ENCODE measurements at regions not wholly inside any gene's neighbourhood (a gene's known extent, or its start where the extent isn't known, plus 50 kb on each side); places are given as distances from the start of the nearest gene placed in this dataset.
"Not testable (repeated sequence)": the region's sequence is repeated elsewhere in the genome, so short reads cannot be mapped to it uniquely, and the experiment has no call there.

DNA sequence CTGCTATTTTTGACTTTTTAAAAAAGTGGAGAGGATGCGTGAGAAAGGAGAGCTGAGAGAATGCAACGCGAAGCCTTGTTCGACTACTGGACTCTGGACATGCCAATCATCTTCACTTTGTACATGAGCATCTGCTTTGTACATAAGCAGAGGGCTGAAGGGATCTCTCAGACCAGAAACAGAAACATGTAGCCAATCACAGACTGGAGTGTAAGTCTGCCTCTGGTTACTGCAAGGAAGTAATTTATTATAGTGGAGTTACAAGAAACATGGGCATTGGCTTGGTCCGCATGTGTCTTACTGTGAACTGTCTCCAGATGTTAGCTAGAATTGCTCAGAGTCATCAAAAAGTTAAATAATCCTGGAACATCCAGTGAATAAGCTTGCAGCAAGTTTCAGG, 190.0 kb upstream of the GRAMD2B start:
- no peak for DNase-seq

DNA sequence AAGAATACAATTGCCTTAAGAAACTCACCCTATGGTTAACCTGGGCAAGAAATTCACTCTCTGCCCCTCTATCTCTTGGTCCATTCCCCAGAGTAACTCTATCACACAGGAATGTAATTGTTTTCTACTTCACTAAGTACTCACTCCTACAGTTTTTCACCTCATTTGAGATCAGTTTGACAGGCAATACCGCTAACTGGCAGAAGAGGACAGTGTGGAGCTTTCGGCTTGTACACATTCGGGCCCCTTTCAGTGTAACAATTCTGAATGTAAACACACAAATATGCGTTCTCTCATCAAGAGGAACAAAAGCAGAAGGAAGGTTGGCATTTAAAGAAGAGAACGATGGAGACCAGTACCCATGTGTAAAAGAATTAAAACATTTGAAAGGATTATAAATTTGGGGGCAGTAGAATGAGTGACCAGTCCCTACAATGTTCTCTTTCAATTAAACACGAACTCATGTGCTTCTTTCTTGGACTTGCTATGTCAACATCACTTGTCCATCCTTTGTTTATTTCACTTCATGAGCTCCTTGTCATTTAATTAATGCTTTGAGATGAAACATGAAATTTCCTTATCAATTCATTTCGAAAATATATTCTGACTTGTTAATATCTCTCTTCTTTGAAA, 188.5 kb upstream of the GRAMD2B start:
- no peak for DNase-seq

DNA sequence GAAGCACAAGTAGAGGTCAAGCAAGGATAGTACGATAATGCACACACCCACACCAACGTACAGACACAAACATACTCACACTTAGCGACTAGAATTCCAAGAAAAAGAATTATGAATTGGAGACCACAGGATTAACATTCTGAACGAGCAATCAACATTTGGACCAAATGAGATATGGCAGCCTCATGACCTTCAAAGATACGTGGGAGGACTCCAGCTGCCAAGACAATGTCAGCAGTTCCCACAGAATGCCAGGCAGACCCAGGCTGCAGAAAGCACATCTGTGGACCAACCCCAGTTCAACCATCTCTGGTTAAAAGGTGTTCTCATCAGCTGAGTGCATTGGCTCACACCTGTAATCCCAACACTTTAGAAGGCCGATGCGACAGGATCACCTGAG, 187.6 kb upstream of the GRAMD2B start:
- no peak for DNase-seq

DNA sequence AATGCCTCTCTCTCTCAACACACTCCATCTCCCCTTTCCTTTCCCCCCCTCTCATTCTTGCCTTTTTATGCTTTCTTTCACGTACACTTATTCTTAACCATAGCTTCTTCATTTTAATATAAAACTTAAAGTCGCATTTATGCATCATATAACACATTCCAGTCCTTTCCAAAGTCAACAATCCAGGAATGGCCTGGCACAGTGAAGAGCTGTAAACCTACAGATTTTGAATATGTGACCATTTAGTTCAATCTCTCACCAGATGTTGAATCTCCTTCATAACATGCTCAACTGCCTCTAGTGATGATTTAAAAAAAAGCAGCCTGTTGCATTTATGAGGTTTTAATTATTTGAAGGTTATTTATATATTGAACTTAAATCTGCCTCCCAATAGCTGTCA, 186.2 kb upstream of the GRAMD2B start:
- DNase-seq = no peak

DNA sequence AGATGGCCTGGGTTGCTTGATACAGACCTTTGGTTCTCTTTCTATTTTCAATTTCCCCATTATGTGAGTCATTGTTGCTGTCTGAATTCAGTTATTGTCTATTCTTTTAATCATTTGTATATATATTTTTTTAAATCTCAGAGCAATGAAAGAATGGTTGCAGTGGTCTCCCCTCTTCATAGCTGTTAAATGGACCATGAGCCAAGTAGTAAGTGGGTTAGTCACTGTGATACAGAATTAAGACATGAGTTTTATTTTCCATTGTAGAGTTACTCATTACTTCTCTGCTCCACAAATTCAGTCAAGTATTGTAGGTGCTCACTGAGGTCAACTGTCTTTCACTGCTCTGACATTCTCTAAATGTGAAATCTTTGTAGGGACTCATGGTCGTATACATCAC, 174.6 kb upstream of the GRAMD2B start:
- no peak for DNase-seq

DNA sequence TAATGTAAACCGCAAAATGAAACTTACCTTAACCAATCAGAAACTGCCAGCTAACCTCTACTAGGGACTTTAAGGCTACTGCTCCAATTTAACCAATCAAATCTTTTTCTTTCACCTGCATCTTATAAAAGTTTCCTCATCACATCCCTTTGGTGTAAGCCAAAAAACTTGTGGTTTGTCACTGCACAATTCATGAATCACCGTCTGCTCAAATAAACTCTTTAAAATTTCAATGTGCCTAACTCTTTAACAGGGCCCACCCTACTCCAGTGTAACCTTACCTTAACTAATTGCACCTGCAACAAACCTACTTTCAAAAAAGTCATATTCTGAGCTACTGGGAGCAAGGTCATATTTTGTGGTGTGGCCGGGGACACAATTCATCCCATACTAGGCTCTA, 172.2 kb upstream of the GRAMD2B start:
- no peak for DNase-seq

DNA sequence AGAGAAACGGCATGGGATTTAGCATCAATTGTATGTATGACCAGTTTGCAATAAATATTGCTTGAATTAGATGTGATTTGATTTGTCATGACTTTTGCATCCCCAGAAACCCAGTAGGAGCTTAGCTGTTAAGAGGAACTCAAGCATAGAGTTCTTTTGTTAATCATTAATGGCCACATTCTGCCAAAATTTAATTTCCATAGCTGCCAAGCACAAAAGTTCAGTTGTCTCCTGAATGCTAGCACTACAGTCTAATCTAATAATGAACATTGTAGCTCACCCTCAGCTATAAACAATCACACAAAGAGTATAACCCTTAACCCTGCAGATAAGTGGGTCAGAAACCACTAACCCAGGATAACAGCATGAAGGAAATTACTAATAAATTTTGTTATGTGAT, 169.8 kb upstream of the GRAMD2B start:
- DNase-seq = no peak

DNA sequence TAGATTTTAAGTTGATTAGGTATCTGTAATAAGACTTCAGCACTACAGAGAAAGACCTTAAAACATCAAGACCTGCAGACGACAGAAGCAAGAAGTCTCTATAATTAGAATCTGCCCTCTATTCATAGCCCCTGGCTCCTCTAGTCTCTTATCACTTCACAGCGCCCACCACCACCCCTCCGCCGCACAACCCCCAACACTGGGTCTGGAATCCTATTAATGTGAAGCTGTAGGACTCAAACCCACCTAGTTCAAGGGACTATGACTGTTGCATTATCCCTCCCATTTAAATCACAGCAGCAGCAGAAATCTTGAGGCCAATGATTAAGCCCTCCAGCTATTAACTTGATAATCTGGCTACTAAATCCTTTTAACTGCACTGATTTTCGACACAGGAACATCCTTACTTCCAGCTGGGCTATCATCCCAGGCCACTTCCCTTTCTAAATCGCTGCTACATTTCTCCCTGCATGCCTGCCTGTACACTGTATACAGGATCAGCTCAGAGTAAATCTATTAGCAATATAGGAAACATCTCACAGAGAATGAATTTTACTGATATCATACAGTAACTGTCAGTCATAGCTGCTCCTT, 159.5 kb upstream of the GRAMD2B start:
- no peak for DNase-seq

DNA sequence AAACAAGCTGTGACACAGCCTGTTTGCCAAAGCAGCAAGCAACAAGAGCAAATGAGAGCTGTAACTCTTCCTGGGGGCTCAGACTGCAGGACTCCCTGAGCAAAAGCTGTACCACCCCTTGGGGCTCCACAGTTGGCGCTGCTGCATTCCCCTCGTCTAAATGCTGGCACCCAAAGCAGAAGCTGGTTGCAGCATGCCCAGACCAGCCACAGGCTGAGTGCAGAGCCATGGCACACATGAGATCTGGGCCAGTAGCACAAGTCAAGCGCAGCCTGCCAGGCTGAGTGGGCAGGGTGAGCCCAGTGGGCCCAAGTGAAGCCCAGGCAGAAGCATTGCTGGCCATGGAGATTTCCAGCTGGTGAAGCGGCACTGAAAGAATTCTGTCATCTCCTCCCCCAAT, 157.3 kb upstream of the GRAMD2B start:
- DNase-seq = no peak

DNA sequence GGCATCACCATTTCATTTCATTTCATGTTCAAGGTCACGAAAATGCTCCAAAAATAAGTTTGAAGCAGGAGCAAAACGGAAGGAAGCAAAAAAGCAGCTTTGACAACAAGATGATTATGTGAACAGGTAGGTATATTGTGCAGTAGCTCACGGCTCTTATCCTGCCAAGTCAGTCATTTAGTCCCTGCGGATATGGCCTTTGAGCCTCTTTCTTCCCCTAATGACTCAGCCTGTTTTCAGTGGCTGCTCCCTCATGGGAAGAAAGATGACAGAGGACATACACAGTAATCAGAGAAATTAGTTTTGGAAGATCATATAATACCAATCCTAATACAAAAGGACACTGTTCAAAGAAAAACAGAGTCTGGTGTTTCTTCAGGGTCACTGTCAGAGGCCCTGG, 155.8 kb upstream of the GRAMD2B start:
- no peak for DNase-seq

DNA sequence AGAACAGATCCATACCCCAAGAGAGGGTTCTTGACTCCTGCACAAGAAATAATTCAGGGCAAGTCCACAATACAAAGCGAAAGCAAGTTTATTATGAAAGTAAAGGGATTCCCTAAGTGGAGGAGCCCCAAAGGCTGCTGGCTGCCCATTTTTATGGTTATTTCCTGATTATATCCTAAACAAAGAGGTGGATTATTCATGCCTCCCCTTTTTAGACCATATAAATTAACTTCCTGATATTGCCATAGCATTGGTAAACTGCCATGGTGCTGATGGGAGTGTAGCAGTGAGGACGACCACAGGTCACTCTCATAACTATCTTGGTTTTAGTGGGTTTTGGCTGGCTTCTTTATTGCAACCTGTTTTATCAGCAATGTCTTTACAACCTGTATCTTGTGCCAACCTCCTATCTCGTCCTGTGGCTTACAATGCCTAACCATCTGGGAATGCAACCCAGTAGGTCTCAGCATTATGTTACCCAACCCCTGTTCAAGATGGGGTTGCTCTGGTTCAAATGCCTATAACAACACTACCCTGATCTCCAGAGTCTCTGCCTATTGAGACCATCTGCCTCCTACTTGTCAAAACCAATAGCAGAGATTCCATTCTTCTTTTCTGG, 154.4 kb upstream of the GRAMD2B start:
- no peak for DNase-seq

DNA sequence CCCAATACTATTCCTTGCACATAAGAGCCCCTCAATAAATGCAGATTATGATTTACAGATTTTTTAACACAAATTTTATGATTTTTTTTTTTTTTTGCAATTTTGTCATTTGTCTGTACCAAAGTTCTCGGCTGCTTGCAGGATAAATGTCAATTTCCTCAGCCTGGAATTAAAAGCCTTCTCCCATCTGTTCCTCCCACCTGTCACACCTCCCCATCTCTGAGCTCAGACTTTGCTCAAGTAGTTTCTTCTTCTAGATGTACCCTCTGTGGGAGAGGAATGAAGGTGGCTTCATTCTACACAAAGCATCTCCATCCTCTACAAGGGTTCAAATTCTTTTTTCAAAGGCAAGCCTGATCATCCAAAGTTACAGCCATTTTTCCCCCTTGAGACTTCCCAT, 153.7 kb upstream of the GRAMD2B start:
- DNase-seq = no peak

DNA sequence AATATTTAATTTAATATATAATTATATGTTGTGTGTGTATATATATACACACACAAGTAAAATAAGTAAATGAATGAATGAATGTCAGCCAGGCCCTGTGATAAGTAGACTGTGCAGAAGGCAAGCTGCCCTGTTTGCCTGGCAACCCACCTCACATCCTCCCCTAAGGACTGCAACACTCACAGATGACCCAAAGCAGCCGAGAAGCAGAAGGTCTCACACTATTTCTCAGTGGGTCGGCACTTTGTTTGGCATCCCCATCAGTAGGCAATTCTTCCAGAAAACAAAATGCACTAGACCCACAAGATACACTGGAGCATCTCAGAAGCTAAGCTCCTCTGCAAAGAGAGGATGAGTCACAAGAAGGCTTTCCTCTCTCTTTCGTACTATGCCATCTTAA, 152.1 kb upstream of the GRAMD2B start:
- no peak for DNase-seq

DNA sequence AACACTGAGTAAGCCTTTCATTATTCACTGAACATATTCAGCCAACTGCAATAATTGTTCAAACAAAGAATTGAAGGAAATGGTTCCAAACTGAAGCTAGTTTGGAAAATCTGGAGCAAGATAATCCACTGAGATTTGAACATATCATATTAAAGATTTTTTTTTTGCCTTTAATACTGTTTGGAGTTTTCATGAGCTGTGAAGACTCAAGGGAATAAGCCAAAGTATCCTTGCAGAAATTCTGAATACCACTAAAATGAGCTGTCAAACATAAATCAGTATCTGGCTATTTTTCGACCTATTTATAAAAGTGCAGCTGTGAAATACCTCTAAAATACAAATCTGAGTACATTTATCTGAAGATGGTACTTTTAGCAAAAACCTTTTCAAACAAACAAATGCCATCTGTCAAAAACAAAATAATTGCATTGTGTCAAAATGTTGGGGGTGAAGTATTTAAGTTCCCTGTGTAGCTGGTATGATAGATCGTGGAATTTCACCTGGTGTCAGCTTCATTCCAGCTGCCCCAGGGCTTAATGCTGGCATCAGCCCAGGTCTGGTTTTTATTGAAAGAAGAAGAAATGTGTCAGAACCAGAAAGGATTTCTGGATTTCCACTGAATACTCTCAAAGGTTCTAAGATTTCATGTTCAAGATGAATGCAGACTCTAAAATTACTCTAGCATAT, 149.0 kb upstream of the GRAMD2B start:
- no peak for DNase-seq

DNA sequence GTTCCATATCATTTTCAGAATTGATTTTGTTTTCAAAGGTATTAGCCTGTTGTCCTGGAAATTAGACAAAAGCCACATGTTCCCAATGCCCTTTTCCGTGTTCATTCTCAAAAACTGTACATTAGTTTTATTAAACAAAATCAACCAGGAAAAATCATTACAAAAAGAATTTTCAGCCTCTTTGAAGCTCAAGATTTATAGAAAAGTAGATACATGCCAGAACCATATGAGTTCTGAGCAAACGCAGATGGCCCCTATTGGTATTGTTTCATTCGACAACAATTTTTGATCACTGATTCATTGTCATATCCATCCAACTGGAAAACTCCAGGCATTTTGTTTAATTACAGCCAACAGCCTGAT, 148.5 kb upstream of the GRAMD2B start:
- no peak for DNase-seq

DNA sequence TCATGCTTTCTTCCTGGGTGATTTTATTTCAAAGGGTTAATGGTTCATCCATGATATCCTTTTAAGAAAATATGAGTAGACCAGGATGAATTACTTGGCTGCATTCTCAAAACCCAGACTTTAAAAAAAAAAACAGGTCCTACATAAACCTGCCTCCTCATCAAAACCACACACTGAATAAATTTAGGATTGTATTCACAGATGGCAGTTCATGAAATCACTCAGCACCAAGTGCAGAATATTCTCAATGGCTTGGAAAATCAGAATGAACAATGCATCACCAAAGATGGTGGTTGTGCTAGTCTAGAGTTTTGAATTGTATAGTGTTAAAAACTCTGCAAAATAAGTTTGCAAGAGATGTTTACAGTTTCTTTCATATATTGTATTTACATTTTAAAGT, 145.4 kb upstream of the GRAMD2B start:
- no peak for DNase-seq

DNA sequence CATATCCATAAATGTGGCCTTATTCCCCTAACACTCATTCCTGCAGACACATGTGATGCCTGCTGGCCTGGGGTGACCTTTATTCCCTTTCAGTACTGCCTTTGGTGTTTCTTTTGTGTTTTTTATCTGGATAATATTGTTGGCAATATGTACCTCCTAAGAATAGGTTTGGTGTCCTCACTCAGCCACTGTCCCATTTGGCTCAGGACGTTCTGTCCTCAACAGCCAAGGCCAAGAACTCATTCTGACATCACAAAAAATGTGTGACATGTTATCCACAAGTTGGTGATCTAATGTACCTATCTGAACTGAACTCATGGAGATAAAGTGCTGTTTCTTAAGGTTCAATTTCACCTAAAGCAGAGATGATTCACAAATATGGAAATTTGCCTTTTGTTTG, 142.9 kb upstream of the GRAMD2B start:
- DNase-seq = no peak

DNA sequence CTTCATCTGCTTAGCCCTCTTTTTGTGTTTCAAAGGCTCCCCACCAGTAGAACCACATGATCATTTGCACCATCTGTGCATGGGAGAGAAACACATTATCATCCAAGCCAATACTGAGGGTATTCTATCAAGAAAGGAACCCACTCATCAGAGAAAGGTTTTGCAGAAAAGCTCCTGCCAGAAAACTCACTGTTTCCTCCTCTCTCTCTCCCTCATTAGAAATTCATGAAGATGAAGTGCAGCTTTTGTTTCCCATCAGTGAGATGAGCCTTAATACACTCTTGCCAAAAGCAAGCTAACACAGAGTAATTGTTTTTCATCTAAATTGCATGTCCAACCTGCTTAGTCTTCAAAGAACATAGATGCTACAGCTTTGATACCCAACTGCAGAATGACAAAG, 142.4 kb upstream of the GRAMD2B start:
- no peak for DNase-seq

DNA sequence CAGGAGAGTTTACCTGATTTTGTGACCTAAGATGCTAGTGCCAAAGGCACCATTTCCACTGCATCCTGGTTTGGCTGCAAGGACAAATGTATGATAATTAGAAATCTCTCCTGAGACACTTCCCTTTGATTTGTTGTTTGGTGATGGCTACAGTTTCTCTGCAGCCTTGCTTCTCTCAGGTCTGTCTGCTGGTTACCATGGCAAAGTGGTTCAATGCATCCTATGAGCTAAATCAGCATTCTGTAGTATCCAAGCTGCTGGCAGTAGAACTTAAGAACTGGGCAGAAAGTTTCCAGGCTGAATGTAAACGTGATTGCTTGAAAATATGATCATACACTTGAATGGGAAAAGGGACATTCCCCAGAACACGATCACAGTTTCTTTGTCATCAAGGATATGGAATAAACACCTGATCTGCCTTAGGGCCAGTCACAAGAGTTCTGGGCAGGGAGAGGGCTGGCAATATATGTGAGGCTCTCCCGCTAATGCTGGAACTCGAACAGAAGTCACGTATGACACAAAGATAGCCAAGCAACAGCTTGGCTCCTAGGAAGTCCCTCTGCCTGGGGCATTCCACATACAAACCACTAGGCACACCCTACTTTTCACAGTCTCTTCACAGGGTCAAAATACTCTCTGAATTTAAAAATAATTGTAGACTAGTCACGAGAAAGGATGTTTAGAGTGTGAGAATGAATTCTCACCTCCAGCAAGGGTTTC, 138.1 kb upstream of the GRAMD2B start:
- DNase-seq = no peak

DNA sequence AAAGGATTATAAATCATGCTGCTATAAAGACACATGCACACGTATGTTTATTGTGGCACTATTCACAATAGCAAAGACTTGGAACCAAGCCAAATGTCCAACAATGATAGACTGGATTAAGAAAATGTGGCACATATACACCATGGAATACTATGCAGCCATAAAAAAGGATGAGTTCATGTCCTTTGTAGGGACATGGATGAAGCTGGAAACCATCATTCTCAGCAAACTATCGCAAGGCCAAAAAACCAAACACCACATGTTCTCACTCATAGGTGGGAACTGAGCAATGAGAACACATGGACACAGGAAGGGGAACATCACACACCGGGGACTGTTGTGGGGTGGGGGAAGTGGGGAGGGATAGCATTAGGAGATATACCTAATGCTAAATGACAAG, 127.1 kb upstream of the GRAMD2B start:
- not testable (repeated sequence) for DNase-seq

DNA sequence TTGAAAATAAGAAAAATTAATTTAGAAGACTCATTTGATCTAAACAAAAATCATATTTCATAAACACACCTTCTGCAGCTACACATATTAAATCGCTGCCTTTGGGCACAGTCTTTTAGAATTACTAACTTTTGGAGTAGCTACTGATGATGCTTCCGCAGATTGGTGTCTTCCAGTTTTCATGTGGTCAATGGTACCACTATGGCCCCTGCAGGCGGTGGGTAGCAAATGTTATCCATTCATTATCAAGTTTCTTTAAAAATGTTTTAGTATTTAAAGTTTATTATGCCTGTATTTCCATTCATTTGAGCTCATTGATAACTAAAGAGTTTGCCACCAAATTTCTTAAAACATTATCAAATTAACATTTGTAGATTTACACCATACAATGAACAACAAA, 122.9 kb upstream of the GRAMD2B start:
- no peak for DNase-seq

DNA sequence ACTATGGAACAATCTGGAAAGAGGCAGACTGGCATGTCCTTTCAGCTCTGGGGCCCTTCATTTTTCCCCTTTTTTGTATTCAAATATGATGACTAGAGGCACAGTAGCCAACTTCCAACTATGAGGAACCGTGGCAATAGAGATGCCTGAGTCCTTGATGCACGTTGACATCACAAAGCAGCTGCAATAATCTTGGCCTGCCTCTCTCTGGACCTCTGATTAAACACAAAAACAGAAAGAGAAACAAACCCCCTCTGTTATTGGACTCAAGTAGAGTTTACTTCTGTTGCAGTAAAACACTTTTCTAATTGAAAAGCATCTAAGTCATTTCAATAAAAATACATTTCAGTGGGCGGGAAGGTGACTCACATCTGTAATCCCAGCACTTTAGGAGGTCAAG, 122.2 kb upstream of the GRAMD2B start:
- DNase-seq = no peak

DNA sequence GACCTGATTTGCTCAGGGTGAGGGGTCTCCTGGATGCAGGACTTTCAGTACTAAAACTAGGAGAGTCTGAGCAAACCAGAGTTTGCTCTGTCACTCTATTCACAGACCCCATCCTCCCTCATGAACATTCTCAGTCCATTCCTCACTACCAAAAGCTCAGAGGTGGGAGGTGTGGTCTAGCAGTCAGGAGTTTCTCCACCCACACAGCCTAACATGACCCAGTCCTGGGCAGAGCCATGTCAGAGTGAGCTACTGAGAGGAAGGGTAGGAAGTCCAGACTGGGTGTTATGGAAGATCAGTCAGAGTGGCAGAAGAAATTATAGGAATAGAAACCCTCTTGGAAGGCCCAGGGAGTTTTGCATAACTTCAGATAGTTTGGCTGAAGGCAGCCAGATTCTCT, 113.3 kb upstream of the GRAMD2B start:
- no peak for DNase-seq

DNA sequence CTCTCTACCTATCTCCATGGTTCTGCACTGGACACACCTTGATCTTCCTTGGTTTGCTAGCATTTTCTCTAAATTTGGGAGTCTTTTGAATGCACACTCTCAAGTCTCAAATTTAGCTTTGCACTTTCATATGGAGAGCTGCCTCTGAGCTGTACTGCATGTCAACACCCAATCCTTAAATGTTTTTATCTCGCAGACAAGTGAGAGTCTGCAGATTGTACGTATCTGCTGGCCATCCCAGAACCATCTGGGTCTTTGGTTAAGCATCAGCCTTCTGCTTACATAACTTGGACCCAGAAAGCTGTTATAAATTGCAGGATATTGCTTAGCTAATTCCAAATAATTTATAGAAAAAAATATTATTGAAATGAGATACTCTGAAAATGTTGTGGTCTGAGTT, 111.4 kb upstream of the GRAMD2B start:
- no peak for DNase-seq

All from activated CD4-positive, CD25-positive, alpha-beta regulatory T cell treated with anti-CD3 and anti-CD28 coated beads, Interleukin-2, amount 50 U/mL, for 72 hours (primary cell).